OCI-LY1 (cell line): ENCODE measurements at regions not wholly inside any gene's neighbourhood (a gene's known extent, or its start where the extent isn't known, plus 50 kb on each side); places are given as distances from the start of the nearest gene placed in this dataset.

Source experiments
- CTCF ChIP-seq: fragments of 200-600 bp; sonication (generic), shearing (Covaris generic); IDR thresholded peaks from 2 replicates; pipeline ENCODE4 v1.5.1; 2017; ENCODE audit warnings: mild to moderate bottlenecking, antibody characterized with exemption, low read length, moderate library complexity, mixed read lengths
- EZH2 ChIP-seq: fragments of 200-600 bp; sonication (generic), shearing (Covaris generic); IDR thresholded peaks from 2 replicates; pipeline ENCODE4 v1.8.0; 2017; ENCODE audit warnings: borderline replicate concordance, mixed run types, mild to moderate bottlenecking, antibody characterized with exemption, low read length, moderate library complexity, mixed read lengths

GRCh38 chr4:117224256-117224655 is 138.9 kb upstream of the TRAM1L1 start:
- TF ChIP-seq CTCF: no peak
- no peak for TF ChIP-seq EZH2
